ENCODE measurements at regions not wholly inside any gene's neighbourhood (a gene's known extent, or its start where the extent isn't known, plus 50 kb on each side); places are given as distances from the start of the nearest gene placed in this dataset.

GRCh38 chr16:13401641-13402040 lies 500.2 kb downstream of the SHISA9 start:
- TF ChIP-seq POLR2A (IDR thresholded peaks at IDR 0.05; ENCODE audit: low read length) (no peak), GATA1 (IDR thresholded peaks at IDR 0.05; ENCODE audit: low read depth, low read length) (no peak)

All from erythroblast (primary cell).